B cell (primary cell): ENCODE measurements at regions not wholly inside any gene's neighbourhood (a gene's known extent, or its start where the extent isn't known, plus 50 kb on each side); places are given as distances from the start of the nearest gene placed in this dataset.

ENCODE experiments used
- ATAC-seq: fragments of 200-7000 bp; cut with Tn5 transposase; one replicate; pipeline ENCODE4 v1.10.0; 2021; ENCODE audit warnings: low read depth, mild to moderate bottlenecking, moderate number of reproducible peaks, moderate library complexity
- CTCF ChIA-PET: fragments of 350-600 bp; sonication (Branson Sonifier 250); formaldehyde crosslinking; loops from one replicate; lab custom pipeline; 2021; ENCODE audit warnings: antibody characterized with exemption, inconsistent platforms; lab: Charles Lee
- POLR2A ChIA-PET: fragments of 350-600 bp; sonication (Branson Sonifier 250); formaldehyde crosslinking; loops from one replicate; lab custom pipeline; 2021; ENCODE audit warnings: antibody characterized with exemption; lab: Charles Lee
- DNase-seq: peaks from one replicate; pipeline ENCODE4 v3.0.0; 2013
- H2AFZ ChIP-seq: 2 replicates; pipeline ENCODE4 v1.6.1; 2012; ENCODE audit warnings: mild to moderate bottlenecking, low read depth, low read length; ENCODE audit not compliant: insufficient read depth, poor library complexity, severe bottlenecking
- H3K27ac ChIP-seq, 2 donors: 1 replicate in 1 of 2; 2 replicates in 1 of 2; pipeline ENCODE4 v1.5.1; 2012 to 2013; ENCODE audit warnings: low read length in 2 of 2, mild to moderate bottlenecking in 2 of 2, moderate library complexity in 1 of 2
- H3K27me3 ChIP-seq, 4 experiments: fragments of 200-600 bp in 1 of 4; sonication (generic) in 1 of 4; replicated peaks in 1 of 4; 1 replicate in 2 of 4; 2 replicates in 2 of 4; pipeline versions ENCODE4 v1.6.1 to v1.7.0; 2013 to 2016; ENCODE audit warnings: low read length in 3 of 4, mild to moderate bottlenecking in 2 of 4, mixed read lengths in 1 of 4, moderate library complexity in 1 of 4; ENCODE audit not compliant: insufficient read depth in 4 of 4, control insufficient read depth in 3 of 4; ENCODE audit errors: control extremely low read depth in 1 of 4
- H3K36me3 ChIP-seq, 2 experiments: replicated peaks in 1 of 2; 1 replicate in 1 of 2; 2 replicates in 1 of 2; pipeline versions ENCODE4 v1.6.1 to v1.7.1; 2013; ENCODE audit warnings: low read length in 1 of 2; ENCODE audit not compliant: insufficient read depth in 2 of 2, control insufficient read depth in 1 of 2; ENCODE audit errors: control extremely low read depth in 1 of 2, extremely low read depth in 1 of 2
- H3K4me1 ChIP-seq, 2 donors: fragments of 200-600 bp in 1 of 2; sonication (generic) in 1 of 2; 1 replicate in 1 of 2; 2 replicates in 1 of 2; pipeline versions ENCODE4 v1.5.1 to v1.6.1; 2013 to 2017; ENCODE audit warnings: low read length in 2 of 2; ENCODE audit not compliant: control insufficient read depth in 2 of 2, insufficient read depth in 2 of 2
- H3K4me2 ChIP-seq: replicated peaks from 2 replicates; pipeline ENCODE3; 2012; ENCODE audit warnings: mild to moderate bottlenecking, low read depth, low read length; ENCODE audit not compliant: poor library complexity, severe bottlenecking
- H3K4me3 ChIP-seq, 5 experiments: fragments of 200-600 bp in 1 of 5; sonication (generic) in 1 of 5; 1 replicate in 3 of 5; 2 replicates in 2 of 5; pipeline versions ENCODE4 v1.5.1 to v1.7.0; 2011 to 2016; ENCODE audit warnings: low read length in 4 of 5, mild to moderate bottlenecking in 4 of 5, low read depth in 2 of 5, control low read depth in 1 of 5, moderate library complexity in 1 of 5; ENCODE audit not compliant: insufficient read depth in 1 of 5; ENCODE audit errors: control extremely low read depth in 1 of 5, extremely low read depth in 1 of 5
- H3K79me2 ChIP-seq: fragments of 200-600 bp; sonication (generic); one replicate; pipeline ENCODE4 v1.6.0; 2016; ENCODE audit warnings: low read length; ENCODE audit not compliant: control insufficient read depth, insufficient read depth
- H3K9ac ChIP-seq: fragments of 200-600 bp; sonication (generic); 2 replicates; pipeline ENCODE4 v1.6.1; 2017; ENCODE audit warnings: mild to moderate bottlenecking, low read length, moderate library complexity
- H3K9me3 ChIP-seq, 3 donors: one replicate each; pipeline versions ENCODE4 v1.6.1 to v1.7.1; 2013; ENCODE audit warnings: low read length in 2 of 3; ENCODE audit not compliant: control insufficient read depth in 2 of 3, insufficient read depth in 1 of 3; ENCODE audit errors: control extremely low read depth in 1 of 3
- H4K20me1 ChIP-seq: 2 replicates; pipeline ENCODE4 v1.6.0; 2012; ENCODE audit warnings: mild to moderate bottlenecking, low read length; ENCODE audit not compliant: insufficient read depth, control insufficient read depth, poor library complexity, severe bottlenecking
- H3K27ac Mint-ChIP-seq: one replicate; pipeline ENCODE4 v1.8.0; 2021; ENCODE audit warnings: mixed read lengths
- H3K27me3 Mint-ChIP-seq: one replicate; pipeline ENCODE4 v1.8.0; 2021; ENCODE audit warnings: mixed read lengths
- H3K4me1 Mint-ChIP-seq: one replicate; pipeline ENCODE4 v1.8.0; 2021; ENCODE audit warnings: mixed read lengths
- H3K4me3 Mint-ChIP-seq: one replicate; pipeline ENCODE4 v1.8.0; 2021; ENCODE audit warnings: mixed read lengths
- H3K9me3 Mint-ChIP-seq: one replicate; pipeline ENCODE4 v1.8.0; 2022; ENCODE audit warnings: mixed read lengths; ENCODE audit not compliant: insufficient read depth
- EZH2 ChIP-seq: IDR thresholded peaks from 2 replicates; pipeline ENCODE4 v1.6.1; 2012; ENCODE audit warnings: borderline replicate concordance, low read depth, mild to moderate bottlenecking, moderate library complexity, low read length; ENCODE audit not compliant: insufficient read depth, poor library complexity, severe bottlenecking
- WGBS: methylation state at CpG from one replicate; pipeline ENCODE4 v1.1.5; 2013; ENCODE audit warnings: missing lambda C conversion rate; ENCODE audit not compliant: insufficient coverage; 5-methylcytosine and 5-hydroxymethylcytosine counted together
- intact Hi-C: fragments of 100-400 bp; cut with micrococcal nuclease; formaldehyde crosslinking; loops from one replicate; pipeline ENCODE4 v1.10.0; 2022
- TF ChIP-seq, protein P1 (sequence below): fragments of 200-600 bp; IDR thresholded peaks from one replicate; pipeline ENCODE4 v1.8.0; 2022; ENCODE audit warnings: antibody characterized with exemption, mild to moderate bottlenecking

DNA sequence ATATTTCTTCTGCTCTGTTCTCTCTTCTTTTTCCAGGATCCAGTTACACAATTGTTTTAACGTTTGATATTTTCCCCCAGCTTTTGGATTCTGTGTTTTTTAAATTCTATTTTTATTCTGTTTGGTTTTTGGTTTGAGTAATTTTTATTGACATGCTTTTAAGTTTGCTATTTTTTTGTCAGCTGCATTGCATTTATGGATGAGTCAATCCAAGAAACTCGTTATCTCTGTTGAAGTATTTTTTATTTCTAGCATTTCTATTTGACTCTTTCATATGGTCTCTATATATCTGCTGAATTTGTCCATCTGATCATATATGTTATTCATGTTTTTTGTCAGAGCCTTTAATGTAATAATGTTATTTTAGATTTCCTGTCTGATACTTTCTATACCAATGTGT lies 65.6 kb downstream of the DDIT4L start:
- Histone ChIP-seq H4K20me1 (no peaks in the 10 kb centered on the region), H3K36me3 (no peaks in the 10 kb centered on the region), H3K4me1 (no peaks in the 10 kb centered on the region), H3K9me3 (peaks cover 3 to 17% (median 4%) of the 10 kb centered on the region in 3 donors), H3K4me3 (no peak overlapping the region), H3K79me2 (no peaks in the 10 kb centered on the region), H3K27me3 (no peaks in the 10 kb centered on the region), H3K9ac (no peak overlapping the region), H3K27ac (no peak overlapping the region), H2AFZ (no peak overlapping the region), H3K4me2 (no peak overlapping the region)
- Mint-ChIP-seq H3K27me3 (peaks cover 6% of the 10 kb centered on the region), H3K9me3 (peaks cover 8% of the 10 kb centered on the region), H3K4me3 (no peak overlapping the region), H3K4me1 (no peaks in the 10 kb centered on the region), H3K27ac (no peak overlapping the region)
- ChIA-PET CTCF (no interaction called here), POLR2A (no interaction called here)
- ATAC-seq (no peak), DNase-seq (no peak)
- no CpG with 5 or more reads among the region's 2 CpGs for WGBS
- intact Hi-C loops = no loop called here
- TF ChIP-seq, protein P1, sequence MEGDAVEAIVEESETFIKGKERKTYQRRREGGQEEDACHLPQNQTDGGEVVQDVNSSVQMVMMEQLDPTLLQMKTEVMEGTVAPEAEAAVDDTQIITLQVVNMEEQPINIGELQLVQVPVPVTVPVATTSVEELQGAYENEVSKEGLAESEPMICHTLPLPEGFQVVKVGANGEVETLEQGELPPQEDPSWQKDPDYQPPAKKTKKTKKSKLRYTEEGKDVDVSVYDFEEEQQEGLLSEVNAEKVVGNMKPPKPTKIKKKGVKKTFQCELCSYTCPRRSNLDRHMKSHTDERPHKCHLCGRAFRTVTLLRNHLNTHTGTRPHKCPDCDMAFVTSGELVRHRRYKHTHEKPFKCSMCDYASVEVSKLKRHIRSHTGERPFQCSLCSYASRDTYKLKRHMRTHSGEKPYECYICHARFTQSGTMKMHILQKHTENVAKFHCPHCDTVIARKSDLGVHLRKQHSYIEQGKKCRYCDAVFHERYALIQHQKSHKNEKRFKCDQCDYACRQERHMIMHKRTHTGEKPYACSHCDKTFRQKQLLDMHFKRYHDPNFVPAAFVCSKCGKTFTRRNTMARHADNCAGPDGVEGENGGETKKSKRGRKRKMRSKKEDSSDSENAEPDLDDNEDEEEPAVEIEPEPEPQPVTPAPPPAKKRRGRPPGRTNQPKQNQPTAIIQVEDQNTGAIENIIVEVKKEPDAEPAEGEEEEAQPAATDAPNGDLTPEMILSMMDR = no peak
- no peak for TF ChIP-seq EZH2

DNA sequence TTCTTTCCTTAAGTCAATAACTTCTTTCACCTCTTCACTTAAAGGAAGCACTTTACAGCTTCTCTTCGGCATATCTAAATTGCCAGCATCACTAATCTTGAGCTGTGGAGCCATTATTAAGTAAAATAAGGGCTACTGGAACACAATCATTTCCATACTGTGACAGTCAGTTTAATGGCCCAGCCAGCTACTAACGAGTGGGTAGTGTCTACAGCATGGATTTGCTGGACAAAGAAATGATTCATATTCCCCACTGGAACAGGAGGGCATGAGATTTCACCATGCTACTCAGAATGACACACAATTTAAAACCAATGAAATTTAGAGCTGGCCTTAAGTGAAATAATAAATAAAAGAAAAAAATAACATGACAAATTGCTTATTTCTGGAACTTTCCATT lies 72.1 kb downstream of the DDIT4L start:
- Mint-ChIP-seq H3K4me1 (no peaks in the 10 kb centered on the region), H3K27me3 (peaks cover 3% of the 10 kb centered on the region), H3K27ac (no peak overlapping the region), H3K9me3 (no peaks in the 10 kb centered on the region), H3K4me3 (no peak overlapping the region)
- TF ChIP-seq, protein P1 = no peak
- TF ChIP-seq EZH2 = no peak
- H3K36me3 ChIP-seq = no peaks in the 10 kb centered on the region
- no peaks in the 10 kb centered on the region for H4K20me1 ChIP-seq
- H3K27ac ChIP-seq = no peak overlapping the region
- H3K9ac ChIP-seq = no peak overlapping the region
- no peaks in the 10 kb centered on the region for H3K27me3 ChIP-seq
- H3K4me2 ChIP-seq = no peak overlapping the region
- POLR2A ChIA-PET = no interaction called here
- H3K4me3 ChIP-seq = no peak overlapping the region
- DNase-seq = no peak
- H3K9me3 ChIP-seq = no peaks in the 10 kb centered on the region
- intact Hi-C loops = no loop called here
- ATAC-seq = no peak
- H3K4me1 ChIP-seq = no peaks in the 10 kb centered on the region
- WGBS = no CpG with 5 or more reads among the region's 2 CpGs
- CTCF ChIA-PET = interaction anchor here (0.7 kb wide), 1 partner anchor 24 kb away, joined by 3 read pairs; no protein-coding TSS in a partner anchor
- no peaks in the 10 kb centered on the region for H3K79me2 ChIP-seq
- no peak overlapping the region for H2AFZ ChIP-seq
